IMR-90 (cell line): ENCODE measurements at regions not wholly inside any gene's neighbourhood (a gene's known extent, or its start where the extent isn't known, plus 50 kb on each side); places are given as distances from the start of the nearest gene placed in this dataset.

ENCODE experiments used
- ATAC-seq: fragments of 200-7000 bp; cut with Tn5 transposase; 2 replicates; pipeline ENCODE4 v1.9.1; 2020; ENCODE audit warnings: low read depth, mild to moderate bottlenecking, moderate library complexity
- BruUV-seq: library from RNA; stranded (reverse); fragments of 400-500 nt; replicated peaks from 2 replicates; lab custom pipeline; 2021; lab: Mats Ljungman, UMichigan
- CTCF ChIA-PET: fragments of 300-600 bp; formaldehyde crosslinking; extraction: SDS; loops from one replicate; lab custom pipeline; 2021; ENCODE audit warnings: antibody characterized with exemption; lab: Yijun Ruan, JAX
- POLR2A ChIA-PET: fragments of 300-600 bp; sonication (Branson Sonifier 250); formaldehyde crosslinking; loops from one replicate; lab custom pipeline; 2022; ENCODE audit warnings: antibody characterized with exemption; ENCODE audit not compliant: unreplicated experiment; lab: Charles Lee
- DNase-seq: peaks from one replicate; pipeline ENCODE4 v3.0.0; 2013
- H2AFZ ChIP-seq: replicated peaks from 2 replicates; pipeline ENCODE3; 2013; ENCODE audit warnings: low read length, mild to moderate bottlenecking; ENCODE audit not compliant: poor library complexity
- H2AK5ac ChIP-seq: 2 replicates; pipeline ENCODE4 v1.6.1; 2013; ENCODE audit warnings: low read depth, low read length, inconsistent platforms
- H2AK9ac ChIP-seq: replicated peaks from 2 replicates; pipeline ENCODE3; 2013; ENCODE audit warnings: mild to moderate bottlenecking, low read depth, low read length, moderate library complexity; ENCODE audit not compliant: poor library complexity
- H2BK120ac ChIP-seq: 2 replicates; pipeline ENCODE4 v1.6.1; 2013; ENCODE audit warnings: low read depth, low read length, inconsistent platforms
- H2BK15ac ChIP-seq: 3 replicates; pipeline ENCODE4 v1.6.1; 2013; ENCODE audit warnings: low read depth, low read length, inconsistent platforms
- H2BK20ac ChIP-seq: 2 replicates; pipeline ENCODE4 v1.6.1; 2013; ENCODE audit warnings: low read depth, mild to moderate bottlenecking, inconsistent platforms, low read length, moderate library complexity
- H2BK5ac ChIP-seq: 2 replicates; pipeline ENCODE4 v1.6.1; 2013; ENCODE audit warnings: mild to moderate bottlenecking, low read depth, low read length, inconsistent platforms; ENCODE audit not compliant: poor library complexity, severe bottlenecking
- H3K14ac ChIP-seq: replicated peaks from 2 replicates; pipeline ENCODE4 v1.6.1; 2013; ENCODE audit warnings: low read depth, low read length, inconsistent platforms
- H3K18ac ChIP-seq: 2 replicates; pipeline ENCODE4 v1.6.1; 2013; ENCODE audit warnings: low read depth, low read length, control low read depth
- H3K23ac ChIP-seq: 2 replicates; pipeline ENCODE4 v1.6.1; 2013; ENCODE audit warnings: low read depth, low read length, inconsistent platforms
- H3K27ac ChIP-seq: 2 replicates; pipeline ENCODE4 v1.5.1; 2013; ENCODE audit warnings: mild to moderate bottlenecking, control low read depth, low read length; ENCODE audit not compliant: insufficient read depth
- H3K27me3 ChIP-seq: 2 replicates; pipeline ENCODE4 v1.6.1; 2013; ENCODE audit warnings: low read length; ENCODE audit not compliant: control insufficient read depth, insufficient read depth
- H3K36me3 ChIP-seq: 2 replicates; pipeline ENCODE4 v1.6.1; 2013; ENCODE audit warnings: low read length, mixed read lengths; ENCODE audit not compliant: control insufficient read depth, insufficient read depth
- H3K4ac ChIP-seq: 2 replicates; pipeline ENCODE4 v1.6.1; 2013; ENCODE audit warnings: low read depth, low read length, inconsistent platforms
- H3K4me1 ChIP-seq: 2 replicates; pipeline ENCODE4 v1.6.1; 2013; ENCODE audit warnings: low read length, mixed read lengths; ENCODE audit not compliant: control insufficient read depth, insufficient read depth
- H3K4me2 ChIP-seq: 2 replicates; pipeline ENCODE4 v1.6.1; 2013; ENCODE audit warnings: low read depth, mild to moderate bottlenecking, control low read depth, low read length, moderate library complexity
- H3K4me3 ChIP-seq: 2 replicates; pipeline ENCODE4 v1.5.1; 2013; ENCODE audit warnings: low read depth, mild to moderate bottlenecking, control low read depth, low read length, moderate library complexity; ENCODE audit not compliant: insufficient read depth
- H3K56ac ChIP-seq: 2 replicates; pipeline ENCODE4 v1.6.1; 2013; ENCODE audit warnings: low read length, inconsistent platforms; ENCODE audit not compliant: insufficient read depth; ENCODE audit errors: extremely low read depth
- H3K79me1 ChIP-seq, 2 experiments: 2 replicates each; pipeline ENCODE4 v1.6.1; 2013; ENCODE audit warnings: low read length in 2 of 2, inconsistent platforms in 1 of 2, low read depth in 1 of 2
- H3K9ac ChIP-seq: 2 replicates; pipeline ENCODE4 v1.6.1; 2013; ENCODE audit warnings: low read depth, low read length, control low read depth
- H3K9me1 ChIP-seq: 2 replicates; pipeline ENCODE4 v1.6.1; 2013; ENCODE audit warnings: low read length, inconsistent platforms; ENCODE audit not compliant: insufficient read depth
- H3K9me3 ChIP-seq: 2 replicates; pipeline ENCODE4 v1.6.1; 2013; ENCODE audit warnings: low read length; ENCODE audit not compliant: control insufficient read depth, insufficient read depth
- H4K20me1 ChIP-seq: 2 replicates; pipeline ENCODE4 v1.6.1; 2013; ENCODE audit warnings: low read length, inconsistent platforms; ENCODE audit not compliant: insufficient read depth
- H4K5ac ChIP-seq: 2 replicates; pipeline ENCODE4 v1.6.1; 2013; ENCODE audit warnings: mild to moderate bottlenecking, low read depth, low read length, control low read depth
- H4K8ac ChIP-seq, 2 experiments: 2 replicates each; pipeline ENCODE4 v1.6.1; 2013; ENCODE audit warnings: low read depth in 2 of 2, low read length in 2 of 2, control low read depth in 1 of 2, inconsistent platforms in 1 of 2
- H4K91ac ChIP-seq: 2 replicates; pipeline ENCODE4 v1.6.1; 2013; ENCODE audit warnings: low read depth, low read length, inconsistent platforms; ENCODE audit not compliant: insufficient read depth
- BHLHE40 ChIP-seq: fragments of 150-350 bp; IDR thresholded peaks from 2 replicates; pipeline ENCODE4 v1.6.1; 2016; ENCODE audit warnings: mild to moderate bottlenecking, low read depth, low read length
- CEBPB ChIP-seq: IDR thresholded peaks from 2 replicates; pipeline ENCODE4 v1.6.1; 2012; ENCODE audit warnings: low read depth, low read length, improper control_type of control experiment
- CHD1 ChIP-seq: IDR thresholded peaks from 2 replicates; pipeline ENCODE4 v1.6.1; 2012; ENCODE audit warnings: low read depth, low read length, improper control_type of control experiment
- FOS ChIP-seq: fragments of 150-350 bp; IDR thresholded peaks from 2 replicates; pipeline ENCODE4 v1.6.1; 2016; ENCODE audit warnings: low read depth, low read length
- MAFK ChIP-seq: IDR thresholded peaks from 2 replicates; pipeline ENCODE4 v1.6.1; 2012; ENCODE audit warnings: low read depth, low read length, improper control_type of control experiment
- MAZ ChIP-seq: IDR thresholded peaks from 2 replicates; pipeline ENCODE4 v1.6.1; 2012; ENCODE audit warnings: low read depth, mild to moderate bottlenecking, low read length, improper control_type of control experiment, moderate library complexity, borderline replicate concordance
- MXI1 ChIP-seq: IDR thresholded peaks from 2 replicates; pipeline ENCODE4 v1.6.1; 2012; ENCODE audit warnings: low read depth, mild to moderate bottlenecking, low read length, moderate library complexity, borderline replicate concordance
- NFE2L2 ChIP-seq: fragments of 150-350 bp; IDR thresholded peaks from 2 replicates; pipeline ENCODE4 v1.6.1; 2016; ENCODE audit warnings: low read depth, mild to moderate bottlenecking, low read length
- POLR2A ChIP-seq: IDR thresholded peaks from 2 replicates; pipeline ENCODE4 v1.6.1; 2012; ENCODE audit warnings: mild to moderate bottlenecking, low read depth, low read length
- RAD21 ChIP-seq: IDR thresholded peaks from 2 replicates; pipeline ENCODE4 v1.6.1; 2012; ENCODE audit warnings: low read length, improper control_type of control experiment
- RCOR1 ChIP-seq: IDR thresholded peaks from 2 replicates; pipeline ENCODE4 v1.6.1; 2012; ENCODE audit warnings: mild to moderate bottlenecking, low read length, improper control_type of control experiment; ENCODE audit not compliant: insufficient replicate concordance
- RFX5 ChIP-seq: IDR thresholded peaks from 2 replicates; pipeline ENCODE4 v1.8.0; 2012; ENCODE audit warnings: low read depth, mild to moderate bottlenecking, low read length, moderate library complexity
- SMC3 ChIP-seq: fragments of 150-350 bp; IDR thresholded peaks from 2 replicates; pipeline ENCODE4 v1.6.1; 2016; ENCODE audit warnings: low read depth, mild to moderate bottlenecking, antibody characterized with exemption, low read length, moderate library complexity
- USF2 ChIP-seq: fragments of 150-350 bp; IDR thresholded peaks from 2 replicates; pipeline ENCODE4 v1.6.1; 2017; ENCODE audit warnings: mild to moderate bottlenecking, antibody characterized with exemption, low read length, low read depth
- WGBS, 2 experiments: methylation state at CpG; one replicate each; pipeline versions ENCODE4 v1.1.5 to v1.1.7; 2013; ENCODE audit warnings: missing lambda C conversion rate in 2 of 2; ENCODE audit not compliant: insufficient read length in 1 of 2; ENCODE audit errors: extremely low coverage in 2 of 2; 5-methylcytosine and 5-hydroxymethylcytosine counted together
- dilution Hi-C: fragments of 300-500 bp; cut with HindIII; formaldehyde crosslinking; loops from one replicate; pipeline ENCODE4 v1.14.3; 2018; ENCODE audit warnings: low sequenced_read_pairs; ENCODE audit not compliant: unreplicated experiment
- in situ Hi-C: fragments of 300-500 bp; cut with MboI; formaldehyde crosslinking; loops from 3 replicates; pipeline ENCODE4 v1.14.3; 2019; ENCODE audit warnings: low sequenced_read_pairs, inconsistent platforms, mixed read lengths
- intact Hi-C: fragments of 100-400 bp; cut with micrococcal nuclease; formaldehyde crosslinking; loops from 2 replicates; pipeline ENCODE4 v1.10.0; 2022
- TF ChIP-seq, protein P1 (sequence below): fragments of 150-350 bp; IDR thresholded peaks from 2 replicates; pipeline ENCODE4 v1.6.1; 2016; ENCODE audit warnings: low read depth, mild to moderate bottlenecking, low read length, moderate library complexity, borderline replicate concordance
- TF ChIP-seq, protein P2 (sequence below): conservative IDR thresholded peaks from 2 replicates; pipeline ENCODE4 v1.5.1; 2012; ENCODE audit warnings: mild to moderate bottlenecking, low read depth, low read length, improper control_type of control experiment

DNA sequence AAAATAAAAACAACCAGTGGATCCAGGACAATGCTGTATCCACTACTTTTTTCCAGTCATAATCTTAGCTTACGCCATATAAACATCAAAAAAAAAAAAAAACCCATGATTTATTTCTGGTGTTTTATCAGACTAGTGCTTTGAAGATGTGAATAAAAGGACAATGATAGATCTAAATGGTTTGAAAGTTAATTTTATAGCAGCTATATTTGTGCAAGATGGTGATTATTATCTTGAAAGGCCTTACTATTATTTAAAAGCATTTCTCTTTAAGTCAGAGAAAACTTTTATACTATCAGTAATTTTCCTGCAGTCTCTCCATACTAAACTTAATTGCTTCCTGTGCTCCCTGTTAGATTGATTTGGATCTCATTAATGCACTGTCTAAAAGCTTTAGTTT lies 670.3 kb downstream of the TBL1XR1 start:
- H3K23ac ChIP-seq, result no peak overlapping the region
- no peak overlapping the region for H3K4me3 ChIP-seq
- no peaks in the 10 kb centered on the region for H3K4me1 ChIP-seq
- H4K8ac ChIP-seq, result no peak overlapping the region
- no peak overlapping the region for H3K9ac ChIP-seq
- no peak for DNase-seq
- no peak overlapping the region for H2AFZ ChIP-seq
- H3K27ac ChIP-seq, result no peak overlapping the region
- no TSS peak for BruUV-seq
- H2BK20ac ChIP-seq, result no peak overlapping the region
- peaks cover 4% of the 10 kb centered on the region; the same call in 1 of the 2 replicates for H3K9me3 ChIP-seq
- dilution Hi-C loops, result no loop called here
- ChIA-PET CTCF (no interaction called here), POLR2A (no interaction called here)
- no peak overlapping the region for H3K4ac ChIP-seq
- H3K79me1 ChIP-seq, result no peaks in the 10 kb centered on the region
- no peak overlapping the region for H2BK5ac ChIP-seq
- H3K14ac ChIP-seq, result no peak overlapping the region
- H4K91ac ChIP-seq, result no peak overlapping the region
- no peak for ATAC-seq
- no peaks in the 10 kb centered on the region for H3K36me3 ChIP-seq
- intact Hi-C loops, result no loop called here
- no CpG with 5 or more reads among the region's 1 CpG for WGBS, 2 experiments
- H2BK15ac ChIP-seq, result no peak overlapping the region
- H3K4me2 ChIP-seq, result no peak overlapping the region
- H2AK9ac ChIP-seq, result no peak overlapping the region
- no peaks in the 10 kb centered on the region for H3K27me3 ChIP-seq
- H3K56ac ChIP-seq, result no peak overlapping the region
- no peaks in the 10 kb centered on the region for H3K9me1 ChIP-seq
- no peak overlapping the region for H4K5ac ChIP-seq
- no peak for TF ChIP-seq RFX5
- no peak for TF ChIP-seq MAZ
- no peak for TF ChIP-seq RCOR1
- no peak for TF ChIP-seq NFE2L2
- TF ChIP-seq CHD1, result no peak
- no peak for TF ChIP-seq POLR2A
- no peak for TF ChIP-seq CEBPB
- no peak for TF ChIP-seq RAD21
- TF ChIP-seq MAFK, result no peak
- TF ChIP-seq USF2, result no peak
- TF ChIP-seq, protein P1, sequence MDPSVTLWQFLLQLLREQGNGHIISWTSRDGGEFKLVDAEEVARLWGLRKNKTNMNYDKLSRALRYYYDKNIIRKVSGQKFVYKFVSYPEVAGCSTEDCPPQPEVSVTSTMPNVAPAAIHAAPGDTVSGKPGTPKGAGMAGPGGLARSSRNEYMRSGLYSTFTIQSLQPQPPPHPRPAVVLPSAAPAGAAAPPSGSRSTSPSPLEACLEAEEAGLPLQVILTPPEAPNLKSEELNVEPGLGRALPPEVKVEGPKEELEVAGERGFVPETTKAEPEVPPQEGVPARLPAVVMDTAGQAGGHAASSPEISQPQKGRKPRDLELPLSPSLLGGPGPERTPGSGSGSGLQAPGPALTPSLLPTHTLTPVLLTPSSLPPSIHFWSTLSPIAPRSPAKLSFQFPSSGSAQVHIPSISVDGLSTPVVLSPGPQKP, result no peak
- no peak for TF ChIP-seq SMC3
- no peak for TF ChIP-seq FOS
- TF ChIP-seq BHLHE40, result no peak
- TF ChIP-seq, protein P2, sequence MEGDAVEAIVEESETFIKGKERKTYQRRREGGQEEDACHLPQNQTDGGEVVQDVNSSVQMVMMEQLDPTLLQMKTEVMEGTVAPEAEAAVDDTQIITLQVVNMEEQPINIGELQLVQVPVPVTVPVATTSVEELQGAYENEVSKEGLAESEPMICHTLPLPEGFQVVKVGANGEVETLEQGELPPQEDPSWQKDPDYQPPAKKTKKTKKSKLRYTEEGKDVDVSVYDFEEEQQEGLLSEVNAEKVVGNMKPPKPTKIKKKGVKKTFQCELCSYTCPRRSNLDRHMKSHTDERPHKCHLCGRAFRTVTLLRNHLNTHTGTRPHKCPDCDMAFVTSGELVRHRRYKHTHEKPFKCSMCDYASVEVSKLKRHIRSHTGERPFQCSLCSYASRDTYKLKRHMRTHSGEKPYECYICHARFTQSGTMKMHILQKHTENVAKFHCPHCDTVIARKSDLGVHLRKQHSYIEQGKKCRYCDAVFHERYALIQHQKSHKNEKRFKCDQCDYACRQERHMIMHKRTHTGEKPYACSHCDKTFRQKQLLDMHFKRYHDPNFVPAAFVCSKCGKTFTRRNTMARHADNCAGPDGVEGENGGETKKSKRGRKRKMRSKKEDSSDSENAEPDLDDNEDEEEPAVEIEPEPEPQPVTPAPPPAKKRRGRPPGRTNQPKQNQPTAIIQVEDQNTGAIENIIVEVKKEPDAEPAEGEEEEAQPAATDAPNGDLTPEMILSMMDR, result no peak
- TF ChIP-seq MXI1, result no peak
- no peaks in the 10 kb centered on the region for H4K20me1 ChIP-seq
- no peak overlapping the region for H2AK5ac ChIP-seq
- no peak overlapping the region for H3K18ac ChIP-seq
- no peak overlapping the region for H2BK120ac ChIP-seq
- in situ Hi-C loops, result no loop called here
